GM10248 (cell line): ENCODE measurements at regions not wholly inside any gene's neighbourhood (a gene's known extent, or its start where the extent isn't known, plus 50 kb on each side); places are given as distances from the start of the nearest gene placed in this dataset.

Source experiments
- CTCF ChIA-PET: fragments of 300-600 bp; sonication (Branson Sonifier 250); formaldehyde crosslinking; extraction: SDS; loops from one replicate; lab custom pipeline; 2021; ENCODE audit warnings: antibody characterized with exemption; lab: Yijun Ruan, JAX
- POLR2A ChIA-PET: fragments of 350-650 bp; sonication (Branson Sonifier 250); formaldehyde crosslinking; extraction: SDS; loops from one replicate; lab custom pipeline; 2020; ENCODE audit warnings: antibody characterized with exemption; lab: Yijun Ruan, JAX
- DNase-seq: peaks from one replicate; pipeline ENCODE4 v3.0.0; 2012; ENCODE audit errors: extremely low spot score
- CTCF ChIP-seq: IDR thresholded peaks from 2 replicates; pipeline ENCODE4 v1.5.1; 2012; ENCODE audit warnings: mild to moderate bottlenecking, low read depth; ENCODE audit errors: extremely low read depth, missing control alignments, control extremely low read depth

- ChIA-PET CTCF (interaction anchor here (1.5 kb wide), 1 partner anchor 12 kb away, joined by 5 read pairs; no protein-coding TSS in a partner anchor), POLR2A (no interaction called here)
- no peak for DNase-seq
- no peak for TF ChIP-seq CTCF
Measured at GRCh38 chr12:127079636-127080035, 1187.3 kb upstream of the TMEM132C start.

DNA sequence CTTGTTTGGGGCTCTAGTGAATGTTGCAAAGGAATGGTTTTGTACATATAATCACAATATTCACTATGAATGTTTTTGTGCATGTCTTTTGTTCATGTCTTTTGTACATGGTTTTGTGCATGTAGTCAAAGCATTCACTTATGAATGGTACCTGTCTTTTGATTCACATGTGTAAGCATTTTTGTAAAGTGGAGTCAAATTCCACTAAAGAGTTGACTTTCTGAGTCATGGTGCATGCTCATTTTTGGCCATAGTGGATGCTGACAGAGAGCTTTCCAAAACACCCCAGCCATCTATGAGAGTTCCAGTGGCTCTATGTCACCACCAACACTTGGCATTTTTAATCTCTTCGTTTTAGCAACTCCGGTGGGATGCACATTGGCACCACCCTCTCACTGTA is 1185.9 kb upstream of the TMEM132C start:
- POLR2A ChIA-PET: no interaction called here
- no peak for TF ChIP-seq CTCF
- CTCF ChIA-PET: no interaction called here
- no peak for DNase-seq

DNA sequence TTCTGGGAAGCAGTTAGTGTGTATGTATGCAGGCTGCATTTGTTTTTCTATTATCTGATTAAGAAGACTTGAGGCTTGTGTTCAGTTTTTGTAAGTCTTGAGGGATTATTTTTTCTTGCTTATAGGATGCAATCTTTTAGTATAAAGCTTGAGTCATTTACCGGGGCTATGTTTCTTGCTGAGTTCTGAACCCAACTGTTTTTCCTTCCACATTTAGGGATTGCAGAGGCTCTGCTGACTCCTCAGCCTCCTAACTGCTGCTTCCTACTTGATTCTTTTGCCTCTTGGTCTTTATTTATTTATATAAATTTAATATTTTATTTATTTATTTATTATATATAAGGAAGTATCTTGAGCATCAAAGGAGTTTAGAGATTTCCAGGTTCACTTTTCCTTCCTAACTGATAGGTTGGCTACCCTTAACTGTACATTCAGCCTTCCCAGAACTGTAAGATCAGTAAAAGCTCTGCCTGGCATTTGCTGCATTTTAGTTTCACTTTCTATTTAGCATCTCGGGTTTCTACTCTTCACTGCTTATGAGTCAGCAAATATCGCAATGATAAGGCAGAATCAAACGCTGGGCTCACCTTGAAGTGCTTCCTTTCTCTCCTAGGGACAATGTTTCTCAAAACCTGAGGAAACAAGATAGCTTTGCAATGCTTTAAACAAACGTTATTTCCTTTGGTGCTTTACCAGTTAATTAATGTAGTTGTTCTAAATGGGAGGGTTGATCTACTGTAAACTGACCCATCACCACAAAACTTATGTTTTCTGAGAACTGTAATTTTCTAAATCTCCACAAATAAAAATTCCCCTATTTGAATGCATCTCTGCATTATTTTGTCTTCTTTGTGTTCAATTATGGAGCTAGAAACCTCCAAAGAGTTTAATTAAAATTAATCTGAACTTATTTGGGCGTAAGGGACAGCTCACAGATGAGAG is 1183.7 kb upstream of the TMEM132C start:
- ChIA-PET POLR2A (no interaction called here), CTCF (interaction anchor here (1.0 to 1.4 kb wide), 2 partner anchors 15 to 25 kb away, joined by 3 to 4 read pairs; no protein-coding TSS in a partner anchor)
- DNase-seq: peak; percentile 39

GRCh38 chr12:127101076-127101475 is 1165.9 kb upstream of the TMEM132C start:
- no peak for DNase-seq
- CTCF ChIA-PET: no interaction called here
- POLR2A ChIA-PET: no interaction called here
- TF ChIP-seq CTCF: no peak

More for the DNA sequence above, 1183.7 kb upstream of the TMEM132C start:
- no peak for TF ChIP-seq CTCF

DNA sequence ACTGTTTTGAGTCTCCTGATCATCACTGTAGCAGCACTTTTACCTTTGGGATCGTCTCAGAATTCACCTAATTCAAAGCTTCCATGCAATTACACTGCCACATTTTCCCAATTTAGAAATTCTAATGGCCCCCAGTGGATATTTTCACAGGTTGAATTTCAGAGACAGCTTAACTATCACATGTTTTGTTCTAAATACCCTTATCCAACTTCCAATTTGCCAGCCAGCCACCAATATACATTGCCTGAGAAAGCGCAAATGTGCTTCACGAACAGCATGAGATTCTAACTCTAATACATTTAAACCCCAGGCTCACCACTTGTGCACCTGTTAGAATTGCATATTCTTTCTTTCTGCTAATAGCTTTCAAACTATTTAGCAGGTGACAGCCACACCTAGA is 1160.9 kb upstream of the TMEM132C start:
- CTCF ChIA-PET: interaction anchor here (1.4 kb wide), 1 partner anchor 275 kb away, joined by 5 read pairs; no protein-coding TSS in a partner anchor
- POLR2A ChIA-PET: no interaction called here
- DNase-seq: no peak
- TF ChIP-seq CTCF: no peak

GRCh38 chr12:127106697-127107096 is 1160.3 kb upstream of the TMEM132C start:
- TF ChIP-seq CTCF: no peak
- ChIA-PET CTCF (interaction anchor here (1.4 kb wide), 1 partner anchor 275 kb away, joined by 5 read pairs; no protein-coding TSS in a partner anchor), POLR2A (no interaction called here)
- DNase-seq: no peak
